Right lobe of liver (tissue), 6 donors: ENCODE measurements at regions not wholly inside any gene's neighbourhood (a gene's known extent, or its start where the extent isn't known, plus 50 kb on each side); places are given as distances from the start of the nearest gene placed in this dataset.
"Not testable (repeated sequence)": the region's sequence is repeated elsewhere in the genome, so short reads cannot be mapped to it uniquely, and the experiment has no call there.

ENCODE experiments used
- ATAC-seq, 4 donors: fragments of 200-7000 bp; cut with Tn5 transposase; one replicate each; pipeline ENCODE4 v1.9.1; 2020; ENCODE audit warnings: mild to moderate bottlenecking in 4 of 4, moderate library complexity in 4 of 4
- DNase-seq, 3 donors: peaks; one replicate each; pipeline ENCODE4 v3.0.0-alpha.2; 2020
- H3K27ac ChIP-seq, 3 donors: fragments of 200-600 bp; one replicate each; pipeline ENCODE4 v1.8.0; 2022
- H3K27me3 ChIP-seq, 2 donors: fragments of 200-600 bp; one replicate each; pipeline ENCODE4 v1.8.0; 2022
- H3K36me3 ChIP-seq, 4 donors: fragments of 200-600 bp; sonication (generic) in 1 of 4; one replicate each; pipeline versions ENCODE4 v1.5.1 to v1.8.0; 2017 to 2022; ENCODE audit warnings: control low read depth in 1 of 4
- H3K4me1 ChIP-seq, 4 donors: fragments of 200-600 bp; sonication (generic) in 1 of 4; one replicate each; pipeline versions ENCODE4 v1.5.1 to v1.8.0; 2017 to 2022; ENCODE audit warnings: control low read depth in 1 of 4
- H3K4me3 ChIP-seq, 3 donors: fragments of 200-600 bp; one replicate each; pipeline ENCODE4 v1.8.0; 2022
- H3K9me3 ChIP-seq, 4 donors: fragments of 200-600 bp; sonication (generic) in 1 of 4; one replicate each; pipeline versions ENCODE4 v1.5.1 to v1.8.0; 2017 to 2022; ENCODE audit warnings: control low read depth in 1 of 4
- CTCF ChIP-seq, 4 donors: fragments of 200-600 bp in 3 of 4; fragments of 450-650 bp in 1 of 4; IDR thresholded peaks; one replicate each; pipeline versions ENCODE4 v1.5.1 to v1.8.0; 2016 to 2022; ENCODE audit warnings: antibody characterized with exemption in 4 of 4, mild to moderate bottlenecking in 2 of 4
- POLR2A ChIP-seq: fragments of 450-650 bp; IDR thresholded peaks from one replicate; pipeline ENCODE4 v1.6.1; 2017; ENCODE audit warnings: antibody characterized with exemption, mild to moderate bottlenecking
- WGBS: methylation state at CpG from one replicate; pipeline ENCODE4 v1.1.6; 2018; ENCODE audit warnings: low coverage, low lambda C conversion rate; ENCODE audit not compliant: insufficient coverage; ENCODE audit errors: missing lambda C conversion rate; 5-methylcytosine and 5-hydroxymethylcytosine counted together
- intact Hi-C, 2 donors: fragments of 100-400 bp; cut with DNase I; formaldehyde crosslinking; loops; one replicate each; pipeline versions ENCODE4 v1.11.2 to v1.14.1; 2022
- donor health status: DM: no; HTN: yes; CAD: no.
- donor health status: DM: no; HTN: no; CAD: no.
- donor health status: DM: no; HTN: no; CAD: no.
- donor health status: DM: no; HTN: yes; CAD: no.
- donor health status: DM: no; HTN: yes; CAD: no.

- H3K36me3 ChIP-seq = no peaks in the 10 kb centered on the region
- DNase-seq (no peak), ATAC-seq (no peak)
- H3K27ac ChIP-seq = no peak overlapping the region
- H3K4me1 ChIP-seq = no peaks in the 10 kb centered on the region
- no peaks in the 10 kb centered on the region for H3K9me3 ChIP-seq
- intact Hi-C loops = no loop called here
- no peaks in the 10 kb centered on the region for H3K27me3 ChIP-seq
- TF ChIP-seq CTCF (IDR thresholded peaks at IDR 0.05) = no peak
- TF ChIP-seq POLR2A = no peak
- no peak overlapping the region for H3K4me3 ChIP-seq
- 95% methylated on average over 3 of the region's 3 CpGs for WGBS
These were observed 240.8 kb downstream of the TFAP2A start for GRCh38 chr6:10174056-10174455.

- H3K27ac ChIP-seq, ATAC-seq, H3K4me3 ChIP-seq, H3K27me3 ChIP-seq, H3K4me1 ChIP-seq, intact Hi-C loops, H3K36me3 ChIP-seq, H3K9me3 ChIP-seq, DNase-seq: not testable (repeated sequence)
- no CpG with 5 or more reads among the region's 29 CpGs for WGBS
These were observed 243.2 kb downstream of the TFAP2A start for GRCh38 chr6:10171706-10172105.

GRCh38 chr6:10170816-10171215 lies 244.1 kb downstream of the TFAP2A start:
- WGBS = 56% methylated on average over 5 of the region's 5 CpGs
- Histone ChIP-seq H3K27me3 (no peaks in the 10 kb centered on the region), H3K4me1 (no peaks in the 10 kb centered on the region), H3K27ac (no peak overlapping the region), H3K4me3 (no peak overlapping the region), H3K36me3 (no peaks in the 10 kb centered on the region), H3K9me3 (no peaks in the 10 kb centered on the region)
- TF ChIP-seq CTCF (IDR thresholded peaks at IDR 0.05) = no peak
- TF ChIP-seq POLR2A = no peak
- no peak for DNase-seq
- intact Hi-C loops = no loop called here
- ATAC-seq = no peak

GRCh38 chr6:10166031-10166430 lies 248.8 kb downstream of the TFAP2A start:
- 63% methylated on average over 4 of the region's 5 CpGs for WGBS
- ATAC-seq = no peak
- H3K36me3 ChIP-seq = no peaks in the 10 kb centered on the region
- TF ChIP-seq CTCF (IDR thresholded peaks at IDR 0.05) (no peak), POLR2A (no peak)
- no peaks in the 10 kb centered on the region for H3K27me3 ChIP-seq
- intact Hi-C loops = no loop called here
- H3K4me3 ChIP-seq = no peak overlapping the region
- no peaks in the 10 kb centered on the region for H3K9me3 ChIP-seq
- no peaks in the 10 kb centered on the region for H3K4me1 ChIP-seq
- no peak overlapping the region for H3K27ac ChIP-seq
- no peak for DNase-seq

GRCh38 chr6:10163203-10163962 lies 251.5 kb downstream of the TFAP2A start:
- DNase-seq = no peak
- H3K27ac ChIP-seq = no peak overlapping the region
- no peaks in the 10 kb centered on the region for H3K27me3 ChIP-seq
- 54% methylated on average over 14 of the region's 14 CpGs for WGBS
- no peaks in the 10 kb centered on the region for H3K4me1 ChIP-seq
- H3K4me3 ChIP-seq = no peak overlapping the region
- H3K36me3 ChIP-seq = no peaks in the 10 kb centered on the region
- H3K9me3 ChIP-seq = no peaks in the 10 kb centered on the region
- ATAC-seq = no peak
- intact Hi-C loops = no loop called here
- TF ChIP-seq POLR2A (no peak), CTCF (IDR thresholded peaks at IDR 0.05) (no peak)
